Testis (tissue), 2 donors: ENCODE measurements at regions not wholly inside any gene's neighbourhood (a gene's known extent, or its start where the extent isn't known, plus 50 kb on each side); places are given as distances from the start of the nearest gene placed in this dataset.

ENCODE experiments used
- DNase-seq: peaks from one replicate; pipeline ENCODE4 v3.0.0-alpha.2; 2019
- H3K27ac ChIP-seq, 2 donors: fragments of 200-600 bp; sonication (generic); one replicate each; pipeline ENCODE4 v1.5.1; 2019
- H3K27me3 ChIP-seq: fragments of 200-600 bp; sonication (generic); one replicate; pipeline ENCODE4 v1.5.1; 2019
- H3K36me3 ChIP-seq: fragments of 200-600 bp; sonication (generic); one replicate; pipeline ENCODE4 v1.5.1; 2017; ENCODE audit warnings: low read depth; ENCODE audit errors: missing control alignments
- H3K4me1 ChIP-seq: fragments of 200-600 bp; sonication (generic); one replicate; pipeline ENCODE4 v1.5.1; 2019
- H3K4me3 ChIP-seq, 2 donors: fragments of 200-600 bp; sonication (generic); one replicate each; pipeline ENCODE4 v1.5.1; 2017 to 2019
- H3K9me3 ChIP-seq: fragments of 200-600 bp; sonication (generic); one replicate; pipeline ENCODE4 v1.5.1; 2017
- POLR2A ChIP-seq: fragments of 450-650 bp; IDR thresholded peaks from one replicate; pipeline ENCODE4 v1.6.1; 2017; ENCODE audit warnings: antibody characterized with exemption, mild to moderate bottlenecking, moderate library complexity
- WGBS, 2 donors: methylation state at CpG; one replicate each; pipeline ENCODE4 v1.1.5; 2018; 5-methylcytosine and 5-hydroxymethylcytosine counted together
- intact Hi-C: fragments of 100-400 bp; cut with DNase I; formaldehyde crosslinking; loops from one replicate; pipeline ENCODE4 v1.15.1; 2023; ENCODE audit warnings: low total_unique reads
- TF ChIP-seq, protein P1 (sequence below), 3 experiments: fragments of 450-650 bp in 2 of 3; fragments of 200-600 bp in 1 of 3; sonication (generic) in 1 of 3; IDR thresholded peaks; one replicate each; pipeline ENCODE4 v1.5.1; 2016 to 2019; ENCODE audit warnings: antibody characterized with exemption in 3 of 3, mild to moderate bottlenecking in 2 of 3, moderate library complexity in 1 of 3

DNA sequence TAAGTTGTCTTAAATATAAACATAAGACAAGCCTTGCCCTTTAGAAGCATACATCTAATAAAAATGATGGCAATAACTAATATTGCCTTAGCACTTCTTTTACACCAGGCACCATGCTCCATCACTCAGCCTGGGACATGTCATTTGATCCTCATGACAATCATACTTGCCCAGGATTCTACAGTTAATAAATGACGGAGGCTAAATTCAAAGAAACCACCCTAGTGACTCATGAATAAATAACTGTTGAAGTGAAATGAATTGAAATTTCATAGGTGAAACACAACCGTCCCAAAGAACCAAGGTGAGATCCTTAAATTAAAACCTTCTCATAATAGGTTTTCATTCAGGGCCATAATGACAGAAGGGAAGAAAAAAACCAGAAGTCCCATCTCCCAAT is 89.5 kb downstream of the GRIN2B start:
- H3K9me3 ChIP-seq = no peaks in the 10 kb centered on the region
- WGBS, 2 donors = 93% methylated on average over 2 of the region's 2 CpGs
- TF ChIP-seq POLR2A = no peak
- TF ChIP-seq, protein P1, sequence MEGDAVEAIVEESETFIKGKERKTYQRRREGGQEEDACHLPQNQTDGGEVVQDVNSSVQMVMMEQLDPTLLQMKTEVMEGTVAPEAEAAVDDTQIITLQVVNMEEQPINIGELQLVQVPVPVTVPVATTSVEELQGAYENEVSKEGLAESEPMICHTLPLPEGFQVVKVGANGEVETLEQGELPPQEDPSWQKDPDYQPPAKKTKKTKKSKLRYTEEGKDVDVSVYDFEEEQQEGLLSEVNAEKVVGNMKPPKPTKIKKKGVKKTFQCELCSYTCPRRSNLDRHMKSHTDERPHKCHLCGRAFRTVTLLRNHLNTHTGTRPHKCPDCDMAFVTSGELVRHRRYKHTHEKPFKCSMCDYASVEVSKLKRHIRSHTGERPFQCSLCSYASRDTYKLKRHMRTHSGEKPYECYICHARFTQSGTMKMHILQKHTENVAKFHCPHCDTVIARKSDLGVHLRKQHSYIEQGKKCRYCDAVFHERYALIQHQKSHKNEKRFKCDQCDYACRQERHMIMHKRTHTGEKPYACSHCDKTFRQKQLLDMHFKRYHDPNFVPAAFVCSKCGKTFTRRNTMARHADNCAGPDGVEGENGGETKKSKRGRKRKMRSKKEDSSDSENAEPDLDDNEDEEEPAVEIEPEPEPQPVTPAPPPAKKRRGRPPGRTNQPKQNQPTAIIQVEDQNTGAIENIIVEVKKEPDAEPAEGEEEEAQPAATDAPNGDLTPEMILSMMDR (IDR thresholded peaks at IDR 0.05) = no peak
- H3K4me3 ChIP-seq = no peak overlapping the region
- H3K4me1 ChIP-seq = no peaks in the 10 kb centered on the region
- no peak for DNase-seq
- no peaks in the 10 kb centered on the region for H3K27me3 ChIP-seq
- no peak overlapping the region for H3K27ac ChIP-seq
- no peaks in the 10 kb centered on the region for H3K36me3 ChIP-seq
- intact Hi-C loops = no loop called here

DNA sequence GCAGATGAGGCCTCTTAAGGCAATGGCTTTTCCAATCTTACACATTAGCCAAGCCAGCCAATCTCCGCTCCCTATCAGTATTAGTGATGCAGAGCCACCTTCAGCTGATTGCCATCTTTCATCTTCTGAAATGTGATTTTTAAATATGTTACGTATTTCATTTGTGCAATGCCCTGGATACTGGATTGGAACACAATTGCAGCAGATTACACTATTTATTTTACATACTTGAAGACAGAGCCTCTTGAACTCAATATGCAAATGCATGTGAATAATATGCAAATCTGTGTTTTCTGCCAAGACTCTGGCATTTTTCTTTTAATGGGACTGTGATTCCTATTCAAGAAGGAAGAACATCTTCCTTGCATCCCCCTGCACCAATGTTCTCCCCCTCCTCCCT is 90.5 kb downstream of the GRIN2B start:
- DNase-seq = no peak
- WGBS, 2 donors = 66 to 95% methylated on average over 2 of the region's 2 CpGs
- intact Hi-C loops = no loop called here

DNA sequence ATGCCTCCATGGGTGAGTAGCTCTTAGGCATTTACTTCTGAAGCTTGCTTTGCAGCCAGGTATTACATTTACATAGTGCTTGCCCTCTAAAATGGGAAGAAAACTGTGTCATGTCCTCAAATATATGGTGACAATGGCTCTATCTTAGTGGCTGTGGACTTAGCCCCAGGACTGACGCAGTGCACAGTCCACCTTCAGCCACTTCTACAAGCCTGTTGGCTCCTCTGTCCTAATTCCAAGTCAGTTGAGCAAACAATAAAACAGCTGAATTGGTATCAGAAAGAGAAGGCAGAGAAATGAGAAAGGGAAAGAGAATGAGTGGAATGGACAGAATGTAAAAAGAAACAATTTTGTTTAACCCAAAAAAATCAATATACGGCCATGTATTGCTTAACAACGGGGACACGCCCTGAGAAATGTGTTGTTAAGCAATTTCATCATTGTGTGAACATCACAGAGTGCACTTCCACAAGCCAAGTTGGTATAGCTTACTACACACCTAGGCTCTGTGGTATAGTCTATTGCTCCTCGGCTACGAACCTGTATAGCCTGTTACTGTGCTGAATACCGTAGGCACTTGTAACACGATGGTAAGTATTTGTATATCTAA is 93.5 kb downstream of the GRIN2B start:
- intact Hi-C loops = no loop called here
- Histone ChIP-seq H3K4me3 (no peak overlapping the region), H3K27ac (no peak overlapping the region), H3K9me3 (no peaks in the 10 kb centered on the region), H3K4me1 (no peaks in the 10 kb centered on the region), H3K27me3 (no peaks in the 10 kb centered on the region), H3K36me3 (no peaks in the 10 kb centered on the region)
- TF ChIP-seq, protein P1 (IDR thresholded peaks at IDR 0.05) = no peak
- TF ChIP-seq POLR2A = no peak
- 92 to 94% methylated on average over 8 of the region's 8 CpGs for WGBS, 2 donors
- no peak for DNase-seq

More for the DNA sequence above, 90.5 kb downstream of the GRIN2B start:
- H3K36me3 ChIP-seq = no peaks in the 10 kb centered on the region
- H3K9me3 ChIP-seq = no peaks in the 10 kb centered on the region
- no peaks in the 10 kb centered on the region for H3K4me1 ChIP-seq
- H3K4me3 ChIP-seq = no peak overlapping the region
- TF ChIP-seq, protein P1 (IDR thresholded peaks at IDR 0.05) = no peak
- TF ChIP-seq POLR2A = no peak
- no peaks in the 10 kb centered on the region for H3K27me3 ChIP-seq
- H3K27ac ChIP-seq = no peak overlapping the region

GRCh38 chr12:13882176-13882575 is 99.2 kb downstream of the GRIN2B start:
- H3K27ac ChIP-seq = no peak overlapping the region
- TF ChIP-seq, protein P1 (IDR thresholded peaks at IDR 0.05) = no peak
- no peak for TF ChIP-seq POLR2A
- intact Hi-C loops = no loop called here
- no peaks in the 10 kb centered on the region for H3K9me3 ChIP-seq
- no peaks in the 10 kb centered on the region for H3K4me1 ChIP-seq
- no peaks in the 10 kb centered on the region for H3K27me3 ChIP-seq
- H3K4me3 ChIP-seq = no peak overlapping the region
- 76 to 79% methylated on average over 4 of the region's 4 CpGs for WGBS, 2 donors
- DNase-seq = no peak
- H3K36me3 ChIP-seq = no peaks in the 10 kb centered on the region

DNA sequence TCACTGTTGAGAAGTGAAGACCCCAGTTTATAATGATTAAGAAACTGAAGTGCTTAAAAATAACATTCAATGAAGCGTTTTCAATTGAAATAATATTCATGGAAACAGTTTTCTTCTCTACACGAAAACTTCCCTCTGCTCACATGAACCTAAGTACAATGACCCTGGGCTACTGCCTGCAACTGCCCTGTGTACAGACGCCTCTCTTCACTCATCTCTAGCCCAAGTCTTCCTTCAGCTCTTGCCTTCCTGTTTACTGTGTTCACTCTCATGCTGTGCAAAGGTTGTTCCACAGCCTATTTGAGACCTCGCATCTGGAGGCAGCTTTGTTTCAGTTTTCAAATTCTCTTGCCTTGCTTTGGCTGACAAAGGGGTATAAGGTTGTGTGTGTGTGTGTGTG is 100.8 kb downstream of the GRIN2B start:
- TF ChIP-seq POLR2A = no peak
- TF ChIP-seq, protein P1 (IDR thresholded peaks at IDR 0.05) = no peak
- Histone ChIP-seq H3K4me1 (no peaks in the 10 kb centered on the region), H3K9me3 (no peaks in the 10 kb centered on the region), H3K27me3 (no peaks in the 10 kb centered on the region), H3K4me3 (no peak overlapping the region), H3K27ac (no peak overlapping the region), H3K36me3 (no peaks in the 10 kb centered on the region)
- intact Hi-C loops = no loop called here
- 71 to 80% methylated on average over 4 of the region's 4 CpGs for WGBS, 2 donors
- DNase-seq = no peak
